ENCODE measurements at regions not wholly inside any gene's neighbourhood (a gene's known extent, or its start where the extent isn't known, plus 50 kb on each side); places are given as distances from the start of the nearest gene placed in this dataset.

- no peak for TF ChIP-seq CTCF (IDR thresholded peaks at IDR 0.05)
- TF ChIP-seq TCF7L2 (IDR thresholded peaks at IDR 0.05; ENCODE audit: low read depth, low read length) = no peak
Measured at GRCh38 chr17:70527364-70527888, 358.1 kb downstream of the KCNJ2 start.

Data from Panc1 (cell line).